ENCODE measurements at regions not wholly inside any gene's neighbourhood (a gene's known extent, or its start where the extent isn't known, plus 50 kb on each side); places are given as distances from the start of the nearest gene placed in this dataset.

DNA sequence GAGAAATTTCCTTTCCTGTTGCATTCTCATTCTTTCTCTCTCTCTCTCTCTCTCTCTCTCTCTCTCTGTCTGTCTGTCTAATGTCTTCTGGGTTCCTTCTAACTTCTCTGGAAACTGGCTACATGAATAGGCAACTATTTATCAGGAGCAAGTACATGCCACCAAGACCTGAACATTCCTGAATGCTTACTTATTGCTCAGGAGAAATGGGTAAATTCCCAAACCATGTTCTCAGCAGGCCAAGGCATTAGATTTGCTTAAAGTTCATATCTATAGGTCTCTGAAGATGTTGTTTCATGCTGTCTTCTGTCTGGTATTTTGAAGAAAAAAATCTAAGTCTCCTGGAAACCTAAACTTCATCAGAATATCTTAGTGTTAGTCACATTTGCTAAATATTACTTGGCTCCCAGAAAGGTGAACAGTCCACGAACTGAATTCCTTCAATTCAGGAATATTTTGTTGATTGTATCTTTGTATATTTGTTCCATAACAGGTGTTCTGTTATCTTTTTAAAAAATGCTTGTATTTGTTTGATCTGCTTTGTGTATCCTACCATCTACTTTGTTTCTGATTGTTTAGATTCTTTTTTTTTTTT, 77.2 kb upstream of the FIGN start:
- DNase-seq, result no peak

DNA sequence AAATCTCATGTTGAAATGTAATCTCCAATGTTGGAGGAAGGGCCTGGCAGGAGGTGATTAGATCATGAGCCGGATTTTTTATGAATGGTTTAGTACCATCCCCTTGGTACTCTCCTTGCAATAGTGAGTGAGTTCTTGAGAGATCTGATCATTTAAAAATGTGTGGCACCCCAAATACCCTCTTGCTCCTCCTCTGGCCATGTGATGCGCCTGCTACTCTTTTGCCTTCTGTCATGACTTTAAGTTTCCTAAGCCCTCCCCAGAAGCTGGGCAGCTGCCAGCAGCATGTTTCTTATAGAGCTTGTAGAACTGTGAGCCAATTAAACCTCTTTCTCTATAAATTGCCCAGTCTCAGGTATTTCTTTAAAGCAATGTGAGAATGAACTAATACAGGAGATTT, 72.6 kb upstream of the FIGN start:
- no peak for DNase-seq

DNA sequence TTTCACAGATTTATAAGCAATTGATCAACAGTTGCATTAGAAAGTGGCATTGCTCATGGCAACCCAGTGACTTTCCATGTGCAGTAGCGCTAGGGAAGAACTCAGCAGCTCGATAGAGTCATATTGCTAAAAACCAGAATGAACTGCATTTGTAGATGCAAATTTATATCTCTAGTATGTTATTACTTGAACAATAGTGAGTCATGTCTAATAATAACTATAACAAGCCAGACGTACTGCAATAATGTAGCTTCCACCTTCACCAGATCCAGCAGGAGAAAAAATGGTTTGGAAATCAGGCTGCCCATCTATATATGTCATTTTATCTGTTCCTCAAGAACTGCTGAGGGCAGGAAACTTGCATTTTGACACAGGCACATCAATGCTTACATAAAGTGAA, 66.5 kb upstream of the FIGN start:
- no peak for DNase-seq

DNA sequence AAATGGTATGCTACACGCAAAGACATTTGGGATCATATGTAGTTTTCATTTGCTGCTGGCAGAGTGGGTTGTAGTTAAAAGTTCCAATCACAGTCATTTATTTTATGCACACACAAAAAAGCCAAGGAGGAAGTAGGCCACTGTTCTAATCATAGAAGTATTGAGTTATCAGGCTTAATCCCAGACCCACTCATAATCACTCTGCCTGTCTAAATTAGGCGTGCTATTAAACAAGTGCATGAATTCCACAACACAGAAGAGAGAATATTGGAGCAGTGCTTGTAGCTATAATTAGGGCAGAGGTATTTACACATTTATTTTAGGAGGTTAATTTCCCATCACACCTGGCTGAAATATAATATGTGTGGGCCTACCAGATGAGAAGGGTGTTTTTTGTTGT, 65.7 kb upstream of the FIGN start:
- DNase-seq, result no peak

DNA sequence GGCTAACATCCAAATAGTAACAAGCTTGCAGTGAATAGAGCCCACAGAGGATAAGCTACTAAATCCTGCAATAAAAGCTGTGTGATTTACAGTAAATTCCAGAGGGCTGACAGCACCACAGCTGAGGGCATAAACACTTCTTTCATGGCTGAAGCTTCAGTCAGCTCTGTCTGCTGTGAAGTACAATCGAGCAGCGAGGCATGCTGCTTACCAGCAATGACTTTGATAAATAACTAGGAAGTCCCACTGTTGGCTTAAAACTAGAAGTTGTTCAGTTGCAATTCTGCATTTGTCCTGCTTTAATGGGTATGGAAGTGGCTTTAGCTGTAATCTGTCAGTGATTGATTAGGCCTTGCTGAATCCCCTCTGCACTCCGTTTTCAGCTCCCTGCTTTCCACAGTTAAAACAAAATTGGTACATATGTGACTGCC, 65.2 kb upstream of the FIGN start:
- DNase-seq, result no peak

DNA sequence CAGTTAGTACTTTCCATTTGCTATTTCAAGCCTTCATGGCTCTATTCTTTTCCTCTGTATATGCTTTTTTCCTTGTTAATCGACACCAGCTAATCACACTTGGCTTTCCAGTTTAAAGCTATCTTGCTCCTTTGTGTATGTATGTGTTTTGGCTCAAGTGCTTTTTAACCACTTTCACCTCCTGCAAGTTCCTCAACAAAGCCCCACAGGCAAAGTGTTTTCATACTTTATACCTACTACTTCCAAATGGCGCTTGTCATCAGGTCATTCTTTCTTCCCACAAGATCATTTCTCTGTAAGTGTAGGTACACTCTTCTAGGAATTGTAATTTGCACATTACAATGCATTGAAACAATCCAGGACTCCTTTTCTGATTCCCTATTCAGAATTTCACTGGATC, 64.0 kb upstream of the FIGN start:
- DNase-seq, result no peak

DNA sequence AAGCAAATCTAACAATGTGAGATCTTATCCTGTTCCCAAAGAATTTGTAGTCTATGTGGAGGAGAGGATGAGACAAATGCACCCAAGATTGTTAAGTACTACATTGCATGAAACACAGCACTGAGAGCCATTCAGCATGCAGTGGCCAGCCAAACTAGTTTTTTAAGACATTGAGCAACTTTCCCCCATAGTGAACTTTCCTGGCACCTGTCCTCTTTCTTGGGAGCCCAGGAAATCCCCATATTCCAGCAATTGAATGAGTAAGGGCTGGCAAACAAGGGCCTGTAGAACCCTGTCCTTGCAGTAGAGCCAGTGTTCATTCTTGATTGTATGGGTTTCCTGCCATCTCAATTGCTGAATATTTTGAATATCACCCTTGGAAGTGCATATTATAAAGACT, 58.8 kb upstream of the FIGN start:
- no peak for DNase-seq
